K562 (cell line): ENCODE measurements at regions not wholly inside any gene's neighbourhood (a gene's known extent, or its start where the extent isn't known, plus 50 kb on each side); places are given as distances from the start of the nearest gene placed in this dataset.

Experiments
- AFF1 ChIP-seq, 2 experiments: fragments of 450-650 bp; IDR thresholded peaks; 2 replicates each; pipeline ENCODE4 v1.6.1; 2018; ENCODE audit warnings: mild to moderate bottlenecking in 2 of 2, low read depth in 1 of 2; ENCODE audit not compliant: partially characterized antibody in 2 of 2
- POLR2G ChIP-seq: fragments of 200-400 bp; formaldehyde crosslinking; IDR thresholded peaks from 2 replicates; pipeline ENCODE4 v1.6.1; 2017; ENCODE audit warnings: low read depth, mild to moderate bottlenecking, antibody characterized with exemption, low read length, moderate library complexity
- PTBP1 ChIP-seq: fragments of 200-400 bp; formaldehyde crosslinking; IDR thresholded peaks from 2 replicates; pipeline ENCODE4 v1.6.1; 2017; ENCODE audit warnings: low read depth, low read length
- SAFB2 ChIP-seq: fragments of 200-400 bp; formaldehyde crosslinking; IDR thresholded peaks from 2 replicates; pipeline ENCODE4 v1.6.1; 2018; ENCODE audit warnings: borderline replicate concordance, low read length, low read depth, moderate library complexity; ENCODE audit not compliant: severe bottlenecking
- TFAM ChIP-seq: fragments of 250-450 bp; sonication (Bioruptor Pico); conservative IDR thresholded peaks from 2 replicates; pipeline ENCODE4 v1.5.0; 2021; ENCODE audit warnings: mild to moderate bottlenecking, moderate library complexity
- ZNF780A ChIP-seq: fragments of 250-450 bp; sonication (Bioruptor Pico); IDR thresholded peaks from 2 replicates; pipeline ENCODE4 v1.5.0; 2021; ENCODE audit warnings: mild to moderate bottlenecking
- ZNF79 ChIP-seq: fragments of 250-450 bp; sonication (Bioruptor Pico); IDR thresholded peaks from 2 replicates; pipeline ENCODE4 v1.4.0; 2020; ENCODE audit warnings: low read depth, mild to moderate bottlenecking, moderate library complexity
- TF ChIP-seq, protein P1 (sequence below): fragments of 250-450 bp; sonication (Bioruptor Pico); IDR thresholded peaks from 2 replicates; pipeline ENCODE4 v1.5.0; 2022; ENCODE audit warnings: mild to moderate bottlenecking
- TF ChIP-seq, protein P2 (sequence below): fragments of 200-800 bp; sonication (Bioruptor generic); IDR thresholded peaks from 2 replicates; pipeline ENCODE4 v1.6.1; 2017; ENCODE audit warnings: missing genetic modification characterization, missing compliant biosample characterization
- TF ChIP-seq, protein P3 (sequence below): IDR thresholded peaks from 2 replicates; pipeline ENCODE4 v1.6.1; 2016; ENCODE audit warnings: missing genetic modification characterization, missing compliant biosample characterization
- TF ChIP-seq, protein P4 (sequence below): sonication (generic); formaldehyde crosslinking; IDR thresholded peaks from 2 replicates; pipeline ENCODE4 v1.8.1; 2023; ENCODE audit warnings: missing genetic modification reagents, mild to moderate bottlenecking, borderline replicate concordance

DNA sequence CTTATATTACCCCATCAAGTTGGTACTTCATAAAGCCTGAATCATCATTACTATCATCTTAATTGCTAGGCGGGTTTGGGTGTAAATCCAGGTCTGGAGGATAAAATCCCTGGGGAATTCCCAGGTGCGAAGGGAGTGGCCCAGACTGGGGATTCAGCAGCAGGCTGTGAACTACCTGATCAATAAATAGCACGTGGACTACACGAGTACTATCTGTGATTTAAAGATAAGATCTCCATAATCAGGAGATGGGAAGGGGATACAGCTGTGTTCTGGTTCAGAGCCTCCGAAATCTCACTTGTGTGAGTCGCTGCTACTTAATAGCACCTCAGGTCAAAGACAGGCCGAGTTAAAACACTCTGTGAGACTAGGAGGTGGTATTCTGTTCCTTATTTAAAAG lies 512.6 kb upstream of the ZFHX3 start (continued):
- TF ChIP-seq TFAM (no peak), PTBP1 (no peak), SAFB2 (no peak), POLR2G (no peak), ZNF780A (CRISPR knock-in tag) (no peak), ZNF79 (CRISPR knock-in tag) (no peak), AFF1 (IDR thresholded peaks at IDR 0.05; ENCODE audit: low read depth in 1 of 2, partially characterized antibody in 2 of 2) (no peak)
- TF ChIP-seq, protein P1, sequence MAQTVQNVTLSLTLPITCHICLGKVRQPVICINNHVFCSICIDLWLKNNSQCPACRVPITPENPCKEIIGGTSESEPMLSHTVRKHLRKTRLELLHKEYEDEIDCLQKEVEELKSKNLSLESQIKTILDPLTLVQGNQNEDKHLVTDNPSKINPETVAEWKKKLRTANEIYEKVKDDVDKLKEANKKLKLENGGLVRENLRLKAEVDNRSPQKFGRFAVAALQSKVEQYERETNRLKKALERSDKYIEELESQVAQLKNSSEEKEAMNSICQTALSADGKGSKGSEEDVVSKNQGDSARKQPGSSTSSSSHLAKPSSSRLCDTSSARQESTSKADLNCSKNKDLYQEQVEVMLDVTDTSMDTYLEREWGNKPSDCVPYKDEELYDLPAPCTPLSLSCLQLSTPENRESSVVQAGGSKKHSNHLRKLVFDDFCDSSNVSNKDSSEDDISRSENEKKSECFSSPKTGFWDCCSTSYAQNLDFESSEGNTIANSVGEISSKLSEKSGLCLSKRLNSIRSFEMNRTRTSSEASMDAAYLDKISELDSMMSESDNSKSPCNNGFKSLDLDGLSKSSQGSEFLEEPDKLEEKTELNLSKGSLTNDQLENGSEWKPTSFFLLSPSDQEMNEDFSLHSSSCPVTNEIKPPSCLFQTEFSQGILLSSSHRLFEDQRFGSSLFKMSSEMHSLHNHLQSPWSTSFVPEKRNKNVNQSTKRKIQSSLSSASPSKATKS (CRISPR knock-in tag): no peak
- TF ChIP-seq, protein P2, sequence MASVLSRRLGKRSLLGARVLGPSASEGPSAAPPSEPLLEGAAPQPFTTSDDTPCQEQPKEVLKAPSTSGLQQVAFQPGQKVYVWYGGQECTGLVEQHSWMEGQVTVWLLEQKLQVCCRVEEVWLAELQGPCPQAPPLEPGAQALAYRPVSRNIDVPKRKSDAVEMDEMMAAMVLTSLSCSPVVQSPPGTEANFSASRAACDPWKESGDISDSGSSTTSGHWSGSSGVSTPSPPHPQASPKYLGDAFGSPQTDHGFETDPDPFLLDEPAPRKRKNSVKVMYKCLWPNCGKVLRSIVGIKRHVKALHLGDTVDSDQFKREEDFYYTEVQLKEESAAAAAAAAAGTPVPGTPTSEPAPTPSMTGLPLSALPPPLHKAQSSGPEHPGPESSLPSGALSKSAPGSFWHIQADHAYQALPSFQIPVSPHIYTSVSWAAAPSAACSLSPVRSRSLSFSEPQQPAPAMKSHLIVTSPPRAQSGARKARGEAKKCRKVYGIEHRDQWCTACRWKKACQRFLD: no peak
- TF ChIP-seq, protein P3, sequence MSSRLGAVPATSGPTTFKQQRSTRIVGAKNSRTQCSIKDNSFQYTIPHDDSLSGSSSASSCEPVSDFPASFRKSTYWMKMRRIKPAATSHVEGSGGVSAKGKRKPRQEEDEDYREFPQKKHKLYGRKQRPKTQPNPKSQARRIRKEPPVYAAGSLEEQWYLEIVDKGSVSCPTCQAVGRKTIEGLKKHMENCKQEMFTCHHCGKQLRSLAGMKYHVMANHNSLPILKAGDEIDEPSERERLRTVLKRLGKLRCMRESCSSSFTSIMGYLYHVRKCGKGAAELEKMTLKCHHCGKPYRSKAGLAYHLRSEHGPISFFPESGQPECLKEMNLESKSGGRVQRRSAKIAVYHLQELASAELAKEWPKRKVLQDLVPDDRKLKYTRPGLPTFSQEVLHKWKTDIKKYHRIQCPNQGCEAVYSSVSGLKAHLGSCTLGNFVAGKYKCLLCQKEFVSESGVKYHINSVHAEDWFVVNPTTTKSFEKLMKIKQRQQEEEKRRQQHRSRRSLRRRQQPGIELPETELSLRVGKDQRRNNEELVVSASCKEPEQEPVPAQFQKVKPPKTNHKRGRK (tag): no peak
- TF ChIP-seq, protein P4, sequence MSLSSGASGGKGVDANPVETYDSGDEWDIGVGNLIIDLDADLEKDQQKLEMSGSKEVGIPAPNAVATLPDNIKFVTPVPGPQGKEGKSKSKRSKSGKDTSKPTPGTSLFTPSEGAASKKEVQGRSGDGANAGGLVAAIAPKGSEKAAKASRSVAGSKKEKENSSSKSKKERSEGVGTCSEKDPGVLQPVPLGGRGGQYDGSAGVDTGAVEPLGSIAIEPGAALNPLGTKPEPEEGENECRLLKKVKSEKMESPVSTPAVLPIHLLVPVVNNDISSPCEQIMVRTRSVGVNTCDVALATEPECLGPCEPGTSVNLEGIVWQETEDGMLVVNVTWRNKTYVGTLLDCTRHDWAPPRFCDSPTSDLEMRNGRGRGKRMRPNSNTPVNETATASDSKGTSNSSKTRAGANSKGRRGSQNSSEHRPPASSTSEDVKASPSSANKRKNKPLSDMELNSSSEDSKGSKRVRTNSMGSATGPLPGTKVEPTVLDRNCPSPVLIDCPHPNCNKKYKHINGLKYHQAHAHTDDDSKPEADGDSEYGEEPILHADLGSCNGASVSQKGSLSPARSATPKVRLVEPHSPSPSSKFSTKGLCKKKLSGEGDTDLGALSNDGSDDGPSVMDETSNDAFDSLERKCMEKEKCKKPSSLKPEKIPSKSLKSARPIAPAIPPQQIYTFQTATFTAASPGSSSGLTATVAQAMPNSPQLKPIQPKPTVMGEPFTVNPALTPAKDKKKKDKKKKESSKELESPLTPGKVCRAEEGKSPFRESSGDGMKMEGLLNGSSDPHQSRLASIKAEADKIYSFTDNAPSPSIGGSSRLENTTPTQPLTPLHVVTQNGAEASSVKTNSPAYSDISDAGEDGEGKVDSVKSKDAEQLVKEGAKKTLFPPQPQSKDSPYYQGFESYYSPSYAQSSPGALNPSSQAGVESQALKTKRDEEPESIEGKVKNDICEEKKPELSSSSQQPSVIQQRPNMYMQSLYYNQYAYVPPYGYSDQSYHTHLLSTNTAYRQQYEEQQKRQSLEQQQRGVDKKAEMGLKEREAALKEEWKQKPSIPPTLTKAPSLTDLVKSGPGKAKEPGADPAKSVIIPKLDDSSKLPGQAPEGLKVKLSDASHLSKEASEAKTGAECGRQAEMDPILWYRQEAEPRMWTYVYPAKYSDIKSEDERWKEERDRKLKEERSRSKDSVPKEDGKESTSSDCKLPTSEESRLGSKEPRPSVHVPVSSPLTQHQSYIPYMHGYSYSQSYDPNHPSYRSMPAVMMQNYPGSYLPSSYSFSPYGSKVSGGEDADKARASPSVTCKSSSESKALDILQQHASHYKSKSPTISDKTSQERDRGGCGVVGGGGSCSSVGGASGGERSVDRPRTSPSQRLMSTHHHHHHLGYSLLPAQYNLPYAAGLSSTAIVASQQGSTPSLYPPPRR (CRISPR knock-in tag): no peak
